NOMO-1 (cell line): ENCODE measurements at regions not wholly inside any gene's neighbourhood (a gene's known extent, or its start where the extent isn't known, plus 50 kb on each side); places are given as distances from the start of the nearest gene placed in this dataset.
"Not testable (repeated sequence)": the region's sequence is repeated elsewhere in the genome, so short reads cannot be mapped to it uniquely, and the experiment has no call there.

Source experiments
- DNase-seq, 2 experiments: peaks; one replicate each; lab custom pipeline; 2025; ENCODE audit not compliant: unreplicated experiment in 2 of 2; lab: John Stamatoyannopoulos, UW

DNA sequence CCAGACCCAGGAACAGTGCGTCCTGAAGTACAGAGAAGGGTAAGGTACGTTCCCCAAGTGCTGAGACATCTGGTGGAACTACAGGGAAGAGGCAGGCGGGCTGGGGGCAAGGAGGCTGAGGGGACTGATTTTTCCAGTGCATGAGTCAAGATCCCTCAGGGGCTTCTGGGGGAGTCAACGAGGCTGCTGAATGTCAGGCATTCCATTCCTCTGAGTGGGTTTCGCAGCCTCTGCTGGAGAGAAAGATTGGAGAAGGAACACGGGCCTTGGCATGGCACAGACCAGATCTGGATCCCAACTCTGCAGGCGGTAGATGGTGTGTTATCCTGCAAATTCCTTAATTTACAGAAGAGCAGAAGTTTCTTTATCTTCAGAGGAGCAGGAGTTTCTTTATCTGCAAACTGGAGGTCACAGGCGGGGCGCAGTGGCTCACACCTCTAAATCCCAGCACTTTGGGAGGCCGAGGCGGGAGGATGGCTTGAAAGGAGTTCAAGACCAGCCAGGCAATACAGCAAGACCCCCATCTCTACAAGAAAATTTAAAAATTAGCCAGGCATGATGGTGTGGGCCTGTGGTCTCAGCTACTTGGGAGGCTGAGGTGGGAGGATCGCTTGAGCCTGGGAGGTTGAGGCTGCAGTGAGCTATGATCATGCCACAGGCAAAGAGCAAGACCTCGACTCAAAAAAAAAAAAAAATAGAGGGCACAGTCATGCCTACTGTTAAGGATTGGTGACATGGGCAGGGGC, 132.6 kb upstream of the MAP1LC3B2 start:
- no peak for DNase-seq

DNA sequence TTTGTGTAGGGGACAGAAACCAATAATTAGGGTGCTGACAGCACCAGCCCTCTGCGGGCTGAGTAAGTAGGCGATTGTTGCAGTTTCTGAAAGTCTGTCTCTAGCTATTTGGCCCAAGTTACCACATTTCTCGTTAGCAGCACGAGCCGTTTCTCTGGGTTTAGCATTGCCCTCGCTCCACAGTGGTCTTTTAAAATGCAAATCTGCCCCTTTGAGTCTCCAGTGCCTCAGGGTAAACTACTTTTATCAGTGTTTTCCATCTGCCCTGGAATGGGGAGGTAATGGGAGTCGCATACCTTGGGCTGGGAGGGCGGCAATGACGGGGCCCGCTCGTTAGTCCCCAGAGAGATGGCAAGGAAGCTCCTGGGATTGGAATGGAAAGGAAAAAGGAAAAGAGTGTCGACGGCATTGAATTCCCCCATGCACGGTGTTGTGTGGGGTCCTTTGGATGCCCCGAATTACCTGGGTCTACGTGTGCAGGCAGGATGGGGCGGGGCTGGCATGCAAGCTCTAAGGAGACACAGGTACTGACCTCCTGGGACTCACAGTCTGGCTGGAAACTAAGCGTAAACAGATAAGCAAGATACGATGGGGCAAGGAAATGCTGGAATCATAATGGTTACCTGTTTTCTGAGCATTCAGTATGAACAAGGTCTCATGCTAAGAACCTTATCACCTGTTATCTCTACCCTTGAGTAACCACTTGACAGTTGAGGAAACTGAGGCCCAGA, 131.8 kb upstream of the MAP1LC3B2 start:
- DNase-seq, result no peak

DNA sequence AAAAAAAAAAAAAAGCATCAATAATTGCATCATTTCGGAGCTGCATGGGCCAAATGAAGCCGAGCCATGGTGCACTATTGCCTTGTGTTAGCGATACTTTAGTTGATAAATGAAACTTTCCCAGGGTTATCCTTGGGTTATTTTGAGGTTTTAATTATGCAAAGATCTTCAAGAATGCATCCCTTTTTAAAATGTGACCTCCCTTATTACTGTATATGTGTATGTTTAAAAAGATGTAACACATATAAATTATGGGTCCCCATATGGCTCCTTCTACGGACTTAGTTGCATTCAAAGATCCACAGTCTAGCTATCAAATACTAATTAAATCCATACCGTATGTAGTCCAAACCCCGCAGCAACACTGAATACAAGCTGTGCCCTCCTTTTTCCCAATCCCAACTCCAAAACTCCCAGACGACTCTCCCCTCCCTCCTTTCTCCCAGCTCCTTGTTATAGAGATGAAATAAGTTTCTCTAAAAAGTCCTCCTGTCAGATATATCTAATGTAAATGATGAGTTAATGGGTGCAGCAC, 129.3 kb upstream of the MAP1LC3B2 start:
- DNase-seq, result no peak

DNA sequence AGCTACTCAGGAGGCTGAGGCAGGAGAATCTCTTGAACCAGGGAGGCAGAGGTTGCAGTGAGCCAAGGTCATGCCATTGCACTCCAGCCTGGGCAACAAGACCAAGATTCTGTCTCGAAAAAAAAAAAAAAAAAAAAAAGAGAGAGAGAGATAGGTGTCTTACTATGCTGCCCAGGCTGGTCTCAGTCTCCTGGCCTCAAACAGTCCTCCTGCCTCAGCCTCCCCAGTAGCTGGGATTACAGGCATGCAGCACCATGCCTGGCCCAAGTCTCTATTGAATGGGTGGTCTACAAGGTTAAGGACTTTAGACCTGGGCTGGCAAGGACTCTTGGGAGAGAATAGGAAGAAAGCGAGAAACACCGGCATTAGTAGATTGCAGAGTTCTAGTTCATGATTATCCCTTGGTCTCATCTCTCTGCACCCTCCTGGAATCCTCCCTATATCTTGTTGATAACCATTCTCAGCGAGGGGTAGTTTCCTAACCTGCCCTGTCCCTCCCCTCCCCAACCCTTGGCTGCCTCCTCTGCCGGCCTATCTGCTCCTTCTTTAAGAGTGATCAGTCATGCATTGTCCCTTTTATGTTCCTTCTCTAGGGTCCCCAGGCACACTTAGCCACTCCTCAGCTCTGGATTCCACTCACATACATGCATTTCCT, 128.1 kb upstream of the MAP1LC3B2 start:
- DNase-seq, result no peak

DNA sequence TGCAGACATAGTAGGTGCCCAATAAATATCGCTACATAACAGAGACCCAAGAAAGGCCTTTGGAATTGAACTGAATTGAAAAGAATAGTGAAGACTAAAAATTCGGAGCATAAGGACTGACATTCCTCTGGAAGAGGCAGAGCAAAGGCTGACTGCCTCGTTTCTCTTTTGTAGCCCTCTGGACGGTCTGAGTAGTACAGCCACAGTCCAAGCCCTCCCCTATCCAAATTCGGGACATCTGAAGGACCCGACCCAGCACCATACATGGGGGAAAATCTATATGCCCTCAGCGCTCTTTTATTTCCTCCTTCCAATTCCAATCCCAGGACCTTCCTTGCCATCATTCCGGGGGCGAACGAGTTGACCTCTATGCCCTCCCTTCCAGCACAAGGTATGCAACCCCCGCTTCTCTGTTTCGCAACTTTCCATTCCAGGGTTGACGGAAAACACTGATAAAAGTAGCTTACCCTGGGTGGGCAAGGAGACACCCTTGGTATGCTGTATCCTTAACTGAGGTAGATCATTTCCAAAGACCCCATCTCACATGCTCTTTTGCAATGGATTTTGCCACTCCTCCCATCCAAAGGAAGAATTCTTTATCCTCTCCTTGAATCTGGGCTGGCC, 127.4 kb upstream of the MAP1LC3B2 start:
- no peak for DNase-seq

DNA sequence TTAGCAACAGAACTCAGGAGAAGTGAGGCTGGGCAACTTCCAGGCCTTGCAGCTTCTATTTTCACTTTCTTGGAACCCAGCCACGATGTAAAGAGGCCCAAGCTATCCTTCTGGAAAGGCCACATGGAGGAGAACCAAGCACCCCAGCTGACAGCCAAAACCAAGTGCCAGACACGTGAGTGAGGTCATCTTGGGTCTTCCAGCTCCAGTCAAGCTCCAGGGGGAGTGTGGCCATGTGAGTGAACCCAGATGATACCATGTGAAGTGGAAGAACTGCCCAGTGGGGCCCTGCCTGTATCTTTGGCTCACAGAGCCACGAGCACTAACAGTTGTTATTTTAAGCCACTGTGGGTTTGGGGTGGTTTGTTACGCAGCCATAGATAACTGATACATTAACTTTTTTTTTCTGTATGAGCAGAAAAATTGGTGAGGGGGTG, 126.8 kb upstream of the MAP1LC3B2 start:
- DNase-seq, result no peak

DNA sequence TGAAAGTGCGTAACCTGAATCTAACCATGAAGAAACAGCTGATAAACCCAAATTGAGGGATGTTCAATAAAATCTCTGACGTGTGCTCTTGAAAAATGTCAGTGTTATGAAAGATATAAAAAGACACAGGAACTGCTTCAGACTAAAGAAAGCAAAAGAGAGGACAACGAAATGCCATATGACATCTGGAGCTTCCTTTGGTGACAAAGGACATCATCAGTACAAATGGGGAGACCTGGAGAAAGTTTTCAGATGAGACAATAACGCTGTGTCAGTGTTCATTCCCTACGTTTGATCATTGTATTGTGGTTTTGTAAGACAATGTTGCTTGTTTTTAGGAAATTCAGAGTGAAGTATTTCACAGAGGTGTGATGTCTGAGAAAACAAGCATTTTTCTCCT, 125.9 kb upstream of the MAP1LC3B2 start:
- no peak for DNase-seq

DNA sequence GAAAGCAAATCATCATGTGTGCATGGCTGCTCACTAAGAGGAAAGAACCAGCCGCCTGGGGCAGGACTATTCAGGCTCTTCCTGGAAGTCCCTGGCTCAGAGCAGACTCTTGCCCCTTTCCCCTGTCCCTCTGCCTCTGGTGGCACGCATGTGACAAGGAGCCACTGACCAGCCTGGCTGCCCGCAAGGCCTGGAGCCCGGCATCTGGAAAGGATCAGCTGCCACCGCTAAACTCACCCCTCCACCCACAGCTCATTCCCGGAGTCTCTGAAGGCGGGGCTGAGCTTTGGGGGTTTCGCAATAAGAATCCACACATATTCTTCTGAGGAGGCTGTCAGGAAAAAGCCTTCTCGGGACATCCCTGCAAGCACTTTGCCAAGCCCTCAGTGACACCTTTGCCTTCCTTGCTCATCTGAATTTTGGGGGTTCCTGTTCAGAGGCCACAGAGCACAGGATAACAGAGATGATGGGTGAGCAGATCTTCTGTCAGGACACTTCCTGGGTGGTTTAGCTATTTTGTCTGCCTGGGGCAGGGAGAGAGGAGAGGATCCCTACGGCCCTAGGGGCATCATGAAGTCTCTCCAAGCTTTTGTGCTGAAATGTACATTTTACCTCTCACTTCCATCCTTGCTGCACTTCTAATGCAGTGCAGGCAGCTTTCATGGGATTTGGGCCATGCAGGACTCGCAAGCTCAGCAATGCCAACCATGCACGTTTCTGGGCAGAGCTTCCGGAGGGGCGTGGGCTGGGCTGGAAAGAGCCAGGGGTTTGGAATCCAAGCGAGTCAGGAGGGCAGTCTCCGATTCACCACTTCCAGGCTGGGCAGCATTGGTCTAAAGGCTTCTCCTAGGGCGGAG, 124.8 kb upstream of the MAP1LC3B2 start:
- DNase-seq, result peak in 1 of 2 experiments; percentile 3

DNA sequence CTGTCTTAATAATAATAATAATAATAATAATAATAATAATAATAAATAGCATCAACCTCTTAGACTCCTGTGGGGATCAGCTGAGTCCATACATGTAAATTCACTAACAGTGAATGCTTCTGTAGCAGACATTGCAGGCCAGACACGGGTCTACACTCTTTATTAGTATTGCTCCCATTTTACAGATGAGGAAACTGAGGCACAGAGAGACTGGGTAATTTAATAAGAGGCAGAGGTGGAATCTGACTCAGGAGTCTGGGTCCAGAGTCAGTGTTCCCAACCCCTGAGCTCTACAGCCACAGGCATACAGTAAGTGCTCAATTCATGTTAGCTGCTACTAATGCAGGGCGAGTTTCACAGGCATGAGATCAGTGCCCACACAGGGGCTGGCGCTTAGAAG, 123.2 kb upstream of the MAP1LC3B2 start:
- no peak for DNase-seq

DNA sequence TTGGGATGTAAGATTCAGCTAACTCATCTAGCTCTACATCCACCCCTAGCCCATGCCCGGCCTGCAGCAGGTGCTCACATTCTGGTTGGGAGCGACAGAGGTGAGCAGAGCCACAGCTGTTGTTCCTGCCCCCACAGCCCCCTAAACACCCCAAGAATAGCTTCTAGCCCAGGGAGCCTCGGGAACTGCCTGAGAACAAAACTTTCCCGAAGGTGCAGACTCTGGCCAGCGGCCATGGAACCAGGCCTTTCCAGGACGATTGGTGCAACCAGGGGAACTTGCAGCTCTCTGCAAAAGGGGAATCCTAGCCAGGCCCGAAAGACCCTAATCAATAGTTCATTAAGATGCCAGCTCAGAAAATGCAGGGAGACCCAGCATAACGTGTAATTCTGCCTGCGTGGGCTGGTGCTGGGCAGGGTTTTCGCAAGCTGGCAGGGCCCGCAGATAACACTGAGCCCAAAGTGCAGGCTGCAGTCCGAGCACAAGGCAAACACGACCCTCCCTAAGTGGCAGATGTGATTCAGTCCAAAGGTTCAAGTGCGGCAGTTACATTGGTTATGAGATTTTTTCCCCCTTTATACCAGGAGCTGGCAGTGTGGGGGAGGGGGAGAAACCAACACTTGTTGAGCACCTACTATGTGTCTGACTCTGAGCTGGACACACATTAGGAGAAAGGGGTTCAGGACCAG, 122.5 kb upstream of the MAP1LC3B2 start:
- DNase-seq, result no peak

DNA sequence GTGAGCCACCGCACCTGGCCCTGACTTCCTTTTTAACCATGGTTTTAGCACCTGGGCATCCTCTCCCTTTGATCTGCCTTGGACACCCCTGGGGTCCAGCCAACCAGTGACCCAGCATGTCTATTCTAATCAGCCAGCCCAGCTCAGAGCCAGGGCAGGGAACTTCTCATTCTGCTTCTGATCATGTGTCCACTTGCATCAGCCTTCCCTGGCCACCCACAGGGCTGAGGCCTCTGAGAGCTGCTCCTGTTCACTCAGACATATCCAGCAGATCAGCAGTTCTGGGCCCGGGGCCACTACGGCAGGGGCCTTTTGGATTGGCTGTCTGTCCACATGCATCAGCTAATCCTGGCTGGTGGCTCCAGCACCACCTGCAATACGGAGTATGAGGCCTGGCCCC, 117.9 kb upstream of the MAP1LC3B2 start:
- no peak for DNase-seq

DNA sequence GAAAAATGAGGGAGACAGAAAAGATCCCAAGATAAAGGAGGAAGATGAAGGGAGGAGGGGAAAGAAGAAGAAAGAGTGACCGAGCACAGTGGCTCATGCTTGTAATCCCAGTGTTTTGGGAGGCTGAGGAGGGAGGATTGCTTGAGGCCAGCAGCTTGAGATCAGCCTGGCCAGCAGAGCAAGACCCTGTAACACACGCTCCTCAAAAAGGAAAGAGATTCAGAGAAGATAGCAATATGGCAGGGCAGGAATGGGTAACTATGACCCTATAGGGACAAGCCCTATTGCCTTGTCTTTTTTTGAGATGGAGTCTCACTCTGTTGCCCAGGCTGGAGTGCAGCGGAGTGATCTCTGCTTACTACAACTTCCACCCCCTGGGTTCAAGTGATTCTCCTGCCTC, 116.9 kb upstream of the MAP1LC3B2 start:
- DNase-seq, result no peak

DNA sequence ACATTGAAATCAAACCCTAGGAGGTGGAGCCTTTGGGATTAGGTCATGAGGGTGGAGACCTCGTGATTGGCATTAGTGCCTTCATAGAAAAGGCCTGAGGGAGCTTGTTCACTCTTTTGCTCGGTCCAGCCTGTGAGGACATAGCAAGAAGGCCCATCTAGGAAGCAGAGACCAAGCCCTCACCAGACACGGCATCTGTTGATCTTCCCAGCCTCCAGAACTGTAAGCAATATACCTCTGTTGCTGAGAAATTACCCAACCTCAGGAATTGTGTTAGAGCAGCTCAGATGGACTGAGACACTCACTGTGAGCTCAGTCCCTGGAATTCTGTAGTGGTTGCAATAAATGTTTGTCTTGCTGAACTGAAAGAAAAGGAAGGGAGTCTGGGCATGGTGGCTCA, 116.2 kb upstream of the MAP1LC3B2 start:
- no peak for DNase-seq

DNA sequence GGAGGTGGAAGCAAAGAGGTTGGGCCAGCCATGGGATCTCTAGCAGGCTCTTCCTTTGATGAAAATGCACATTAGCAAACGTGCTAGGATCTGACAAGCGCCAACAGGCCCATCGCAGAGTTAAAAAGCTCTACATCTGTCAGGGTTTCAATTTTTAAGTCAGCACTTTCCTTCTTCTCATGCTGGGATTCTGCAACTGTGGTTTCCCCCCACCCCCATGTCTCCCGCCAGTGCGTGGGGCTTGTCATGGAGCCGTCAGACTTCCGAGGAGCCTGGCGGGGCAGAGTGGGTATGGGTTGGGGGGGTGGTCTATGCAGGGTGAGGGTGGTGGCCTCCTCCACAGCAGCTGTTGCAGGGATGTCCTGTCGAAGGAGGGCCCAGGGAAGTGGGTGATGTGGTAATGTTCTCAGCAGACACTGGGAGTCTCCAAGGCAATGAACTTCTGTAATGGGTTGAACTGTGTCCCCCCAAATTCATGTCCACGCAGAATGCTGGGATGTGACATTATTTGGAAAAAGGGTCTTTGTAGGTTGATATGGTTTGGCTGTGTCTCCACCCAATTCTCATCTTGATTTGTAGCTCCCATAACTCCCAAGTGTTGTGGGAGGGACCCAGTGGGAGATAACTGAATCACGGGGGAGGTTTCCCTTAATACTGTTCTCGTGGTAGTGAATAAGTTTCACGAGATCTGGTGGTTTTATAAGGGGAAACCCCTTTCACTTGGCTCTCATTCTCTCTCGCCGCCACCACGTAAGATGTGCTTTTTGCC, 115.2 kb upstream of the MAP1LC3B2 start:
- no peak for DNase-seq

DNA sequence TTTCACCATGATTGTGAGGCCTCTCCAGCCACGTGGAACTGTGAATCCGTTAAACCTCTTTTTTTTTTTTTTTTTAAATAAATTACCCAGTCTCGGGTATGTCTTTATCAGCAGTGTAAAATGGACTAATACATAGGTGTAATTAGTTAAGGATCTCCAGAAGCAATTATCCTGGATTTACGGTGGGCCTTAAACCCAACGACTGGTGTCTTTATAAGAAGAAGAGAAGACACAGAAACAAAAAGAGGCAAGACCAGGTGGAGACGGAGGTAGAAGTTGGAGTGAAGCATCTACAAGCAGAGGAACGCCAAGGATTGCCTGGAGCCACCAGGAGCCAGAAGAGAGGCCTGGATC, 114.6 kb upstream of the MAP1LC3B2 start:
- DNase-seq, result no peak

DNA sequence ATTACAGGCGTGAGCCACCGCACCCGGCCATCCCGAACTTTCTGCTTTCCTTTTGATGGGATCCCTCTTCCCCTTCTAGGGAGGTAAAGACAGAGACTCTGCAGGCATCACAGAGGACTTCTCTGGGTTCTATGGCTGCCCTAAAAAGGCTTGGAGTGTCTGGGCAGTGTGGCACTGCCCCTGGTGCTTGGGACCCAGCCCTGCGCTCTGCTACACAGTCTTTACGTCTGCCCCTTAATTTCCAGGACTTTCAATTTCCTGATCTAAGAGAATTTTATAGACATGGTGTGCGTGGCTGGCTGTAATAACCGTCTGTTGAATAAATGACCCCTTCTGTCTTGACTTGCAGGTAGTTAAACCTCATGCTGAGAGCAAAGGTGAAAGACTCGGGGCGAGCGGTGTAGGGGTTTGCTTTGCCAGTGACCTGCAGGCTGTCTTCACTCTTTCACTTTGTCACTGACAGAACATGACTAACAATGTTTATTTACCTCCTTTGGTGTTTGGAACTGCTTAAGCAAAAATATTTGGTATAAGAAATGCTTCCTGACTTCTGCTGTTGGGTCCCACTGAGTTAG, 110.9 kb upstream of the MAP1LC3B2 start:
- DNase-seq, result no peak

DNA sequence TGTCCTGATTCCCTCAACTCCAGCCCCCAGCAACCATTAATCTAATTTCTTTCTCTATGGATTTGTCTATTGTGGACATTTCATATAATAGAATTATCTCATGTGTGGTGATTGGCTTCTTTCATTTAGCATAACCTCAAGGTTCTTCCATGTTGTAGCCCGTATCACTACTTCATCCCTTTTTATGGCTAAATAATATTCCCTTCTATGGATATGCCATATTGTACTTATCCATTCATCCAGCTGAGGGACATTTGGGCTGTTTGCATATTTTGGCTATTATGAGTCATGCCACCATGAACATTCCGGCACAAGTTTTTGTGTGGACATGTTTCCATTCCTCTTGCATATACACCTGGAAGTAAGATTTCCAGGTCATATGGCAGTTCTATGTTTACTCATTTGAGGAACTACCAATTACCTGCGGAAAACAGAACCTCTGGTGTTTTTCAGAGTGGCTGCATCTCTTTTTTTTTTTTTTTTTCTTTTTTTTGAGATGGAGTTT, 108.7 kb upstream of the MAP1LC3B2 start:
- DNase-seq, result no peak

DNA sequence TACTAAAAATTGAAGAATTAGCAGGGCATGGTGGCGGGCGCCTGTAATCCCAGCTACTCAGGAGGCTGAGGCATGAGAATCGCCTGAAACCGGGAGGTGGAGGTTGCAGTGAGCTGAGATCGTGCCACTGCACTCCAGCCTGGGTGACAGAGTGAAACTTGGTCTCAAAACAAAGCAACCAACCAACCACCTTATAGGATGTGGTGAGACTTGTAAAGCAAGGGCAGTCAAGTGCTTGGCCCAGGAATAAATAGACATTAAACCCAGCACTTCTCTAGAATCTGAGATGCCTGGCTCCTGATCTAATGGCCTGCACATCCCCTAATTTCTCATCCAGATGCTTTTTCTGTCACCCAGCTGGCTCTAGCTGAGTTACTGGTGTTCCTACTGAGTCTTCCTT, 106.2 kb upstream of the MAP1LC3B2 start:
- not testable (repeated sequence) for DNase-seq
